GM18870 (cell line): ENCODE measurements at regions not wholly inside any gene's neighbourhood (a gene's known extent, or its start where the extent isn't known, plus 50 kb on each side); places are given as distances from the start of the nearest gene placed in this dataset.

Experiments
- ATAC-seq: cut with Tn5 transposase; IDR thresholded peaks from one replicate; pipeline ENCODE4 v1.9.1; 2021; ENCODE audit warnings: moderate library complexity; ENCODE audit not compliant: unreplicated experiment

- ATAC-seq, result no peak
Observed at GRCh38 chr2:7824211-7824610, 857.6 kb upstream of the ID2 start.

DNA sequence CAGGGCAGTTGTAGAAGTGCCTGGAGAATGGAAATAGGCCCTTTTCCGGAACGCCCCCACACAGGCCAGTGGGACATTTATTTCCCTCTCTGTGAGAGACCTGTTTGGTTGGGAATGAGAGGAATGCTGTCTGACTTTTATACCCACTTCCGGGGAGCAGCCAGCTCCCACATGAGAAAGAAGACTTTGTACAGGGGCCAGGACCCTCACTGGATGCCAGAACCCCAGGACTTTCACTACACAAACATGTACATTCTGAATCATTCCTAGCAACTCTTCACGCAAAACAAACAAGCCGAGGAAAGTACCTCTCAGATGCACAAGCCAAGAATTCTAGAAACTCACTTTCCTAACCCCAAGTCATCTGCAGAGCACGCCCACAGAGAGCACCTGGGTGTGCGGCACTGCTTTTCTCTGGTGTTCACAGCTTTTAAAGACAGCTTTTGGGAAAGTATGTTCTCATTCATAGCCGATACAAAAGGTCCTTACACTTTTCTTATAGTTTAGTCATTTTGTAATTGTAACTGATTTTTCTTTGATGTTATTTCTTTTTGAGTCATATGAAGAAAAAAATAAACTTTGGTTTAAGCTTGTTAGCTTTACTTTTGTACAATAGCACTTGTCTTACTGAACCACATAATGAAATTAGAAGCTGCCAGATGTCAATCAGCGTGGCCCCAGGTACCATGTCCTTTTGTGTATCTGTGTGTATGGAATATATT, 856.1 kb upstream of the ID2 start:
- peak; percentile 86 for ATAC-seq

DNA sequence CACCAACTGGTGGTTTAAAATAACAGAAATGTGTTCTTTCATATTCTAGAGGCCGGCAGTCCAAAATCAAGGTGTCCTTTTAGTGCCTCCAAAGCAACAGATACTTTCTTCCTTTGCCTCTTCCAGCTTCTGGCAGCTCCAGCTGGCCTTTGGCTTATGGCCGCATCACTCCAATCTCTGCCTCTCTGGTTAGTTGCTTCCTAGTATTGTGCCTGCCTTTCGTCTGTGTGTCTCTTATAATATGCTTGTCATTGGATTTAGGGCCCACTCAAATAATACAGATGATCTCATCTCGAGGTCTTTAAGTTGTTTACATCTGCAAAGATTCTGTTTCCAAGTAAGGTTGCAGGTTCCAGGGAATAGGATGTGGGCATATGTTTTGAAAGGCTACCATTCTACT, 855.2 kb upstream of the ID2 start:
- ATAC-seq, result no peak

GRCh38 chr2:7829241-7829640, 852.6 kb upstream of the ID2 start:
- ATAC-seq, result no peak

GRCh38 chr2:7830616-7831015, 851.2 kb upstream of the ID2 start:
- no peak for ATAC-seq

DNA sequence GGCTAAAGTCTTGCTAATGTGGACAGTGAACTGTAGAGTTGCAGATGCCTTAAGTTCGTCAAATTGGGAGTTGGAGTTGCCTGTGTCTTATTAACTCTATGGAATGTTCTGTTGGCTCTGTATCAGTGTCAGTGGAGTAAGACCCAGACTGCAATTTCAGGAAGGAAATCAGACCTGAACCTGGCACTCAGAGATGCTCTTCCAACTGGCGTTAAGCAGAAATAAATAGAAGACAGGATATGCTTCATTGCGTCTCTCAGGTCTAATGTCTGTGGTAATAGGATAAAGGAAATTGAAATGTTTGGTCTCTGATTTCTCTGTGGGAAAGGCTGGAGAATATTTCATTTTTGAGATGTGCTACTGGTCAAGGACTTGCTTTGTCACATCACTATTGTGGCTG, 846.7 kb upstream of the ID2 start:
- ATAC-seq, result no peak

GRCh38 chr2:7835693-7836680, 845.9 kb upstream of the ID2 start:
- peak; percentile 90 for ATAC-seq

- ATAC-seq, result no peak
Observed at GRCh38 chr2:7837237-7837760, 844.6 kb upstream of the ID2 start.

DNA sequence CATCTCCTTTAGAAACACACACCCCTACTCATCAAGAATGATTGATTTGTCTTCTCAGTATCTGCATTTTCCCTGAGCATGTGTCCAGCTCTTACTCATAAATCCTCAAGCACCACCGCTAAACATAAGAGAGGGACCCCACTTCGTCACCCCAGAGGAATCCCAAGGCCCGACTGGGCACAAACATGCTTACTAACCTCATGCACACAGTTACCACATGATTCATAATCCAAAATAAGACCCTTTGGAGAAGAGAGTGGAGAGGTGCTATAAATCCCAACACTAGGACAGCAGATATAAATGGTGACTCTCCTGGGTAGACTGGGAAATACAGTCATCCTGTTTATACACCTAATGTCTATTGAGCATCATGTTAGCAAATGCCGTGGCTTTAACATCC, 843.2 kb upstream of the ID2 start:
- no peak for ATAC-seq

DNA sequence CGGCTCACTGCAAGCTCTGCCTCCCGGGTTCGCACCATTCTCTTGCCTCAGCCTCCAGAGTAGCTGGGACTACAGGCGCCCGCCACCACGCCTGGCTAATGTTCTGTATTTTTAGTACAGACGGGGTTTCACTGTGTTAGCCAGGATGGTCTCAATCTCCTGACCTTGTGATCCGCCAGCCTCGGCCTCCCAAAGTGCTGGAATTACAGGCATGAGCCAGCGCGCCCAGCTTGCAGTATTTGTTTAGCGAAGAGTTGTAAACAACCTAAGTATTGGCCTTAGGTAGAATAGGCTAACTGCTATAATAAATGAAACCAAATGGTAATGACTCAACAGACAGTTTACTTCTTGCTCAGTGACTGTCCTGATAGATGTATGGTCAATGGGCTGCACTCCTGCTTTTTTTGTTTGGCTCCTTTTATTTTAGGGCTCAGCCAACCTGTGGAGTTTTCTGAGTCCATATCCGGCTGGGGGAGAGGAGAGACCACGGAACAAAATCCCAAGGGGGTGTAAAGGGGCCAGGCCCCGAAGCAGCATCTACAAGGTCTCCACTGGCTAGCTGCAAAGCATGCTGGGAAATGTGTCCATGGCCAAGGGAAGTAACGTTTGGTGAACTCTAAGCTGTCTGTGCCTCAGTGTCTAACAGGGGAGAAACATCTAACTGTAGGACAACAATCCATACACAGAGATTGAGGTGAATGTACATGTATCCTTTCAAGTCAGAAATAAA, 841.0 kb upstream of the ID2 start:
- no peak for ATAC-seq

DNA sequence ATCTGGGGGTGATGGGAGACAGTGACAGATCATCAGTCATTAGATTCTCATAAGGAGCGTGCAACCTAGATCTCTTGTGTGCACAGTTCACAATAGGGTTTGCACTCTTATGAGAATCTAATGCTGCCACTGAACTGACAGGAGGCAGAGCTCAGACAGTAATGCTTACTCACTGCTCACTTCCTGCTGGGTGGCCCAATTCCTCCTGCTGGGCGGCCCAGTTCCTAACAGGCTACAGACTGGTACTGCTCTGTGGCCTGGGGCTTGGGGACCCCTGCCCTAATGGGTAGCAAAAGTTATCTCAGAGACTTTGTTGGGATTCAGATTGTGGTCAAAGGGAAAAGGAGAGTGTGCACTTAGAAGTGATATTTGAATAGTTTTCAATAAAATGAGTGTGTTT, 840.1 kb upstream of the ID2 start:
- ATAC-seq, result no peak

DNA sequence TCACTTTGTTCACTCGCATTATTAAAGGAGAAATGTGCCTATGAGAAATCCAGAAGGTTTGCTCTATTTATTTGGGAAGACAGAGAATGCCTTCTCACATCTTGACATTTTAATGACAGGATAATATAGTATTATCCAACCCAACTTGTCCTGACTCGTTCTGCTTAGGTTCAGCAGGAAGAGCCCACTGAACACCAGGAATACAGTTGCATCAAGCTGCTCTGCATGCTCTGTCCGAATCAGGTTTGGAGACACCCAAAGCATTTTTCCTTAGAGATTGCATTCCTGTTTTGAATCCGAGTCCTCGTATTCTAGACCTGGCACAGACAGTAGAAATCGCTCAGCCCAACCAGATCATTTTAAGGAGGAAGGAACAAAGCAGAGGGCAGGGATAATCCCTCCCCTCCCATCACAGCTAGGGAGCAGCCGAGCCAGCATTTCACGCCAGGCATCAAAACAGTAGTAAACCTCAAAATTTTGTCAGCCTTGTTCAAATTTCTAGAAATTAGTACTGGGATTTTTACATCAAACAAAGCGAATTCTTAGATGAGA, 837.4 kb upstream of the ID2 start:
- ATAC-seq, result no peak

- no peak for ATAC-seq
Observed at GRCh38 chr2:7845332-7845731, 836.5 kb upstream of the ID2 start.

DNA sequence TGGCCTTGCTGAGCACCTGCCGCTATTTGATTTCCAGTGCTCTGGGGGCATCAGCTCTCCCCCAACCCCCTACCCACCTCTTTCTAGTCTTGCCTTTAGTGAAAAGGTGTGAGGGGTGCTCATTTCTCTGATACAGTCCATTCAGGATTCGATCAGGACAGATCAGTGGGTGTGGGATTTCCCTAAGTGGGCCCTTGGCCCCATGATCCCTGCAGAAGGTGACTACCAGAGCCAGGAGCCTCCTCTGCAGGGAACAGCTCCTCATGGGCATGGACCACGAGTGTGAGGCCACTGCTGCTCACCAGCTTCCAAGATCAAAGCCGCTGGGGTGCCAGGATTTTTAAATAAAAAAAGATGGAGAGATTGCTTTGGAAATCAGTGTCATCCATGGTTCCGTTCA, 835.2 kb upstream of the ID2 start:
- no peak for ATAC-seq

DNA sequence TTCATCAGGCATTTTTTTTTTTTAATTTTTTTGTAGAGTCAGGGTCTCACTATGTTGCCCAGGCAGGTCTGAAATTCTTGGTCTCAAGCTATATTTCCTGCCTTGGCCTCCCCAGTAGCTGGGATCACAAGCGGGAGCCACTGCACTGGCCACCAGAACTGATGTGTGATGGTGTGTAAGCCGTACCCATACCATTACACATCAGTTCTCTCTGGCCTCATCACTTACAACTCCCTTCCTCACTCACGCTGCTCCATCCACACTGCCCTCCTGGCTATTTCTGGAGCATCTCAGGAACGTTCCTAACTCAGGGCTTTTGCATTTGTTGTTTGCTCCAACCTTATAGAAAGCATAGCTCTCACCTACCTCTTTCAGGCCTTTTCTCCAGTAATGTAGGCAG, 834.5 kb upstream of the ID2 start:
- ATAC-seq, result no peak

GRCh38 chr2:7849027-7849426, 832.8 kb upstream of the ID2 start:
- ATAC-seq, result no peak

GRCh38 chr2:7849531-7849930, 832.3 kb upstream of the ID2 start:
- ATAC-seq, result no peak

DNA sequence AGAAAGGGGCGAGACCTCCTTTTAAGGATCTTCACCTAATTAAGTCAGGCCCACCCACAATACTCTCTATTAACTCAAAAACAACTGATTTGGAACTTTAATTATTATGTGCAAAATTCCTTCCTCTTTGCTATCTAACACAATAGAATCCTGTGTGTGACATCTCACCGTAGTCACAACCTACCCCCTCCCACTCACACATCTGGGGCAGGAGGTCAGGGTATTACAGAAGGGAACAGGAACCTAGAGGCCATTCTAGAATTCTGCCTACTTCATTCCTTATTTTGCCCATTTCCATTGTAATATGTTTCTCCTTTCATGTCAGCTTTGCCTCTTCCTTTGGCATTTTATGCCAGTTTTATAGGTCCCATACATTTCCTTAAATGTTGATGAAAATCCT, 829.3 kb upstream of the ID2 start:
- ATAC-seq, result no peak

DNA sequence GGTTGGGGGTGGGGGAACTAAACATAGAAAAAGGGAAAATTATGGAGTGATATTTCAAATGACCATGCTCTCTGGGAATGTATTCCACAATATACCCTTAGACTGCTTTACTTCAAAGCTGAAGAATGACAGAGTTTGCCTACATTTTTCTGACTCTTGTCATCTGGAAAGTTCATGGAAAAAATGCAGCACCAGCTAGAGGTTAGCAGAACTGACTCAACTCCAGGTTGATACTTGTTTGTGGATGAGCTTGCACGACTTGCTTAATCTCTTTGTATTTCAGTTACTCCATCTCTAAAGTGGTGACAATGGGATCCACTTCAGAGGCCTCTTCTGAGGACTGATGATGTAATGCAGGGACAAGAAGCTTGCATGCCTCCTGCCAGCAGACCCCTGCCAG, 824.0 kb upstream of the ID2 start:
- ATAC-seq, result no peak

- no peak for ATAC-seq
Observed at GRCh38 chr2:7858624-7859023, 823.2 kb upstream of the ID2 start.

GRCh38 chr2:7860693-7861092, 821.2 kb upstream of the ID2 start:
- ATAC-seq, result no peak
